IPS DF 6.9 (cell line): ENCODE measurements at regions not wholly inside any gene's neighbourhood (a gene's known extent, or its start where the extent isn't known, plus 50 kb on each side); places are given as distances from the start of the nearest gene placed in this dataset.

Experiments used
- DNase-seq: peaks from one replicate; pipeline ENCODE4 v3.0.0-alpha.2; 2013; ENCODE audit warnings: low read depth, low spot score
- H3K27ac ChIP-seq: one replicate; pipeline ENCODE4 v1.5.1; 2013; ENCODE audit warnings: low read length, control low read depth
- H3K27me3 ChIP-seq: 2 replicates; pipeline ENCODE4 v1.6.1; 2013; ENCODE audit warnings: mild to moderate bottlenecking, low read length; ENCODE audit not compliant: control insufficient read depth, insufficient read depth
- H3K36me3 ChIP-seq: 2 replicates; pipeline ENCODE4 v1.6.1; 2013; ENCODE audit warnings: low read length; ENCODE audit not compliant: control insufficient read depth, insufficient read depth
- H3K4me1 ChIP-seq: 2 replicates; pipeline ENCODE4 v1.6.1; 2013; ENCODE audit warnings: low read length; ENCODE audit not compliant: control insufficient read depth, insufficient read depth
- H3K4me3 ChIP-seq: 2 replicates; pipeline ENCODE4 v1.5.1; 2013; ENCODE audit warnings: mild to moderate bottlenecking, low read length
- H3K9me3 ChIP-seq: 2 replicates; pipeline ENCODE4 v1.6.1; 2013; ENCODE audit warnings: low read length, inconsistent platforms; ENCODE audit not compliant: control insufficient read depth, insufficient read depth
- WGBS: extraction: QIAGEN DNeasy Blood & Tissue Kit; methylation state at CpG from one replicate; pipeline ENCODE4 v1.1.7; 2013; ENCODE audit warnings: mixed read lengths, missing lambda C conversion rate; ENCODE audit not compliant: insufficient read length, insufficient coverage; 5-methylcytosine and 5-hydroxymethylcytosine counted together

GRCh38 chr2:42851740-42852250 is 59.4 kb upstream of the HAAO start:
- no peaks in the 10 kb centered on the region for H3K27me3 ChIP-seq
- no peaks in the 10 kb centered on the region for H3K9me3 ChIP-seq
- peaks cover 3% of the 10 kb centered on the region; the same call in 1 of the 2 replicates for H3K4me1 ChIP-seq
- no CpG with 5 or more reads among the region's 3 CpGs for WGBS
- H3K36me3 ChIP-seq = no peaks in the 10 kb centered on the region
- no peak overlapping the region for H3K27ac ChIP-seq
- DNase-seq = no peak
- no peak overlapping the region for H3K4me3 ChIP-seq

DNA sequence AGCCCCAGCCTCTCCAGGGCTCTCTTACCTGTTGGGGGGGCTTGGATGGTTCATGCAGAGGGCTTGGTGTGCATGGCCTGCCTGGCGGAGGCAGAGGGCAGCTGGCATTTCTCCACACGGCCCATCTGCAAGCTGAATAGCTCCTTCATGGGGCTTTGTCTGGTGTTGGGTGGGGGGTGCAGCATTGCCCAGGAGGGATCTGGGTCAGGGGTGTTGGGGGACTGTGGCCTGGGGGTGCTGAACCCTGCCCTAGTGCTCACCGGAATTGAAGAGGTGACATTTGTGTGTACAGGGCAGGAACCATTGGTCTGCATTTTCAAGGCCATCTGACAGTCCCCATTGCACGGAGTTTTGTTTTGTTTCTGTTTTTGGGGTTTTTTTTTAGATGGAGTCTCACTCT is 58.8 kb upstream of the HAAO start:
- Histone ChIP-seq H3K9me3 (no peaks in the 10 kb centered on the region), H3K27me3 (no peaks in the 10 kb centered on the region), H3K27ac (no peak overlapping the region), H3K36me3 (no peaks in the 10 kb centered on the region), H3K4me3 (no peak overlapping the region), H3K4me1 (peaks cover 3% of the 10 kb centered on the region; the same call in 1 of the 2 replicates)
- WGBS = no CpG with 5 or more reads among the region's 4 CpGs
- no peak for DNase-seq

- no peaks in the 10 kb centered on the region for H3K27me3 ChIP-seq
- H3K27ac ChIP-seq = no peak overlapping the region
- no peak for DNase-seq
- H3K4me1 ChIP-seq = peaks cover 3% of the 10 kb centered on the region; the same call in 1 of the 2 replicates
- no peaks in the 10 kb centered on the region for H3K36me3 ChIP-seq
- WGBS = no CpG with 5 or more reads among the region's 14 CpGs
- H3K4me3 ChIP-seq = no peak overlapping the region
- no peaks in the 10 kb centered on the region for H3K9me3 ChIP-seq
These were observed 57.8 kb upstream of the HAAO start for GRCh38 chr2:42850016-42850805.

DNA sequence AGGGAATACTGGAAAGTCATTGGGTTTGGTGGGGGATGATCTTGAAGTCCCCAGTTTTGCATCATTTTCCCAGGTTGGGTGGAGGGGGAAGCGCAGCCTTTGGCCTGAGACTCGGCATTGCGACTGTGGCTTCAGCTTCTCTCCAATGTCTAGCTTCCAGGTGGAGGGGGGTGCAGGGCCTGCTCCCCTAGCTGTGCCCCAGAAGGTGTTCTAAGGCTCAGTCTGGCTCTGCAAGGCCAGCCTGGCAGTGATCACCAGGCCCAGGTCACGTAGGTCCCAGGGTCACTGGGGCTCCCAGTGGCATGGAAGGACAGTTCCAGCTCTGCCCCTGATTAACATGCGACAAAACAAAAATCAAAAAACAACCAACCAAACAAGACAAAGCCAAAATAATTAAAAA is 56.9 kb upstream of the HAAO start:
- H3K4me1 ChIP-seq = peaks cover 3% of the 10 kb centered on the region; the same call in 1 of the 2 replicates
- H3K9me3 ChIP-seq = no peaks in the 10 kb centered on the region
- H3K4me3 ChIP-seq = no peak overlapping the region
- no peaks in the 10 kb centered on the region for H3K27me3 ChIP-seq
- no peak overlapping the region for H3K27ac ChIP-seq
- no peaks in the 10 kb centered on the region for H3K36me3 ChIP-seq
- no peak for DNase-seq
- no CpG with 5 or more reads among the region's 5 CpGs for WGBS

GRCh38 chr2:42848726-42849290 is 56.4 kb upstream of the HAAO start:
- no peaks in the 10 kb centered on the region for H3K27me3 ChIP-seq
- no peak for DNase-seq
- no peak overlapping the region for H3K4me3 ChIP-seq
- WGBS = no CpG with 5 or more reads among the region's 10 CpGs
- no peaks in the 10 kb centered on the region for H3K36me3 ChIP-seq
- no peaks in the 10 kb centered on the region for H3K9me3 ChIP-seq
- H3K27ac ChIP-seq = no peak overlapping the region
- peaks cover 1% of the 10 kb centered on the region; the same call in 1 of the 2 replicates for H3K4me1 ChIP-seq

- Histone ChIP-seq H3K27me3 (no peaks in the 10 kb centered on the region), H3K36me3 (no peaks in the 10 kb centered on the region), H3K27ac (no peak overlapping the region), H3K4me3 (no peak overlapping the region), H3K9me3 (no peaks in the 10 kb centered on the region), H3K4me1 (no peaks in the 10 kb centered on the region)
- WGBS = no CpG with 5 or more reads among the region's 1 CpG
- DNase-seq = no peak
These were observed 55.9 kb upstream of the HAAO start for GRCh38 chr2:42848265-42848664.

DNA sequence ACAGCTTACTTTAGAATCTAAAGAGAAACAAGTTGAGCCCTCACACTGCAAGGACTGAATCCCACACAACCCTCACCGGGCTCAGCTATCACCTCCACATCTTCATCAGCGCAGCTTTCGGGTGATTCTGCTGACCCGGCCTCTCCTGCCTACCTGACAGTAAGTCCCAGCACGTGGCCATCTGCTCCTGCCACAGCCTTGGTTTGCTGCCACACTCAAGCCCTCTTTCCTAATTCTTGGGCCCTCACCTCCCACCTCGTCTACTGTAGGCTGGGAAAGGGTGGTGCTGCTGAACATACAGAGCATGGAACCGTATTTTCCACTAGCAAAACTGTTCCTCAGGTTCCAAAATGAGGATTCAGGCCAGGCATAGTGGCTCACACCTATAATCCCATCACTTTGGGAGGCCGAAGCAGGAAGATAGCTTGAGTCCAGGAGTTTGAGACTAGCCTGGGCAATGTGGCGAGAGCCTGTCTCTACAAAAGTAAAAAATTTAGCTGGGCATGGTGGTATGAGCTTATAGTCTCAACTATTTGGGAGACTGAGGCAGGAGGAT is 55.3 kb upstream of the HAAO start:
- WGBS = no CpG with 5 or more reads among the region's 9 CpGs
- Histone ChIP-seq H3K27me3 (no peaks in the 10 kb centered on the region), H3K9me3 (no peaks in the 10 kb centered on the region), H3K27ac (no peak overlapping the region), H3K4me3 (no peak overlapping the region), H3K4me1 (no peaks in the 10 kb centered on the region), H3K36me3 (no peaks in the 10 kb centered on the region)
- DNase-seq = no peak

GRCh38 chr2:42846932-42847595 is 54.7 kb upstream of the HAAO start:
- no peaks in the 10 kb centered on the region for H3K4me1 ChIP-seq
- WGBS = no CpG with 5 or more reads among the region's 9 CpGs
- no peaks in the 10 kb centered on the region for H3K9me3 ChIP-seq
- no peak overlapping the region for H3K4me3 ChIP-seq
- no peaks in the 10 kb centered on the region for H3K27me3 ChIP-seq
- no peak overlapping the region for H3K27ac ChIP-seq
- no peak for DNase-seq
- H3K36me3 ChIP-seq = no peaks in the 10 kb centered on the region

DNA sequence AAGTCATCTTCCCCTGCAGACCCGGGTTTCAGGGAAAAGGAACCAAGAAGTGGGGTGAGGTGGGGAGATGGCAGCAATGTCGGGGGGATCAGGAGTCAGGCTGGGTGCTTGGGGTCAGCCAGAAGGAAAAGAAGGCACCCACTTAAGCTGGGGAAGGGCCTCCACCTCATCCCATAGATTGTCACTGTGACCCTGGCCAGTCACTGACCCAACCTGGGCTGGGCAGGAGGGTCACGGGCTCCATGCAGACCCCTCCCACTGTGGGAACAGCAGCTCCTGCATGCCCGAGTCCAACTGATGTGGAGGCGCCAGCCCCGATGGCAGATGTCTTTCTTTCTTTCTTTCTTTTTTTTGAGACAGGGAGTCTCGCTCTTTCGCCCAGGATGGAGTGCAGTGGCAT is 53.6 kb upstream of the HAAO start:
- H3K27me3 ChIP-seq = no peaks in the 10 kb centered on the region
- H3K4me3 ChIP-seq = no peak overlapping the region
- no peaks in the 10 kb centered on the region for H3K4me1 ChIP-seq
- H3K9me3 ChIP-seq = no peaks in the 10 kb centered on the region
- no peak overlapping the region for H3K27ac ChIP-seq
- no peak for DNase-seq
- no CpG with 5 or more reads among the region's 8 CpGs for WGBS
- H3K36me3 ChIP-seq = no peaks in the 10 kb centered on the region
